Gastrocnemius medialis (tissue), 4 donors: ENCODE measurements at regions not wholly inside any gene's neighbourhood (a gene's known extent, or its start where the extent isn't known, plus 50 kb on each side); places are given as distances from the start of the nearest gene placed in this dataset.

Source experiments
- POLR2A ChIP-seq, 2 donors: fragments of 450-650 bp; IDR thresholded peaks; one replicate each; pipeline ENCODE4 v1.6.1; 2017; ENCODE audit warnings: antibody characterized with exemption in 2 of 2, mild to moderate bottlenecking in 2 of 2, moderate library complexity in 2 of 2
- TF ChIP-seq, protein P1 (sequence below), 5 experiments: fragments of 450-650 bp in 3 of 5; fragments of 200-600 bp in 2 of 5; sonication (generic) in 2 of 5; IDR thresholded peaks in 4 of 5; conservative IDR thresholded peaks in 1 of 5; 1 replicate in 4 of 5; 2 replicates in 1 of 5; pipeline ENCODE4 v1.5.1; 2016 to 2019; ENCODE audit warnings: antibody characterized with exemption in 5 of 5, mild to moderate bottlenecking in 3 of 5, moderate library complexity in 3 of 5

DNA sequence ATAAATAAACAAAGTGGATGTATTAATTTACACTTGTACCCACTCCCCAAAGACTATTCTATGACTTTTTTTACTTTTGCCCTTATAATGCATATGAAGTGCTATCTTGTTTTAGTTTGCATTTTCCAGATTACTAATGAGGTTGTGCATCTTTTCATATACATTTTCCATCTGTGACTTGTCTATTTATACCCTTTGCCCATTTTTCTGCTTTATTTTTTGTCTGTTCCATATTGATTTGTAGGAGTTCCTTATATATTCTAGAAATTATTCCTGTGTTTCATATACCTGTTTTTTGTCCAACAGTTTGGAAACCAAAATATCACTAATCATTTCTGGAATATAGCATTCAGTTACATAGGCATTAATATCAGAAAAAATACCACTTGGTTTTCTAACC is 54.0 kb upstream of the SLC30A5 start:
- TF ChIP-seq, protein P1, sequence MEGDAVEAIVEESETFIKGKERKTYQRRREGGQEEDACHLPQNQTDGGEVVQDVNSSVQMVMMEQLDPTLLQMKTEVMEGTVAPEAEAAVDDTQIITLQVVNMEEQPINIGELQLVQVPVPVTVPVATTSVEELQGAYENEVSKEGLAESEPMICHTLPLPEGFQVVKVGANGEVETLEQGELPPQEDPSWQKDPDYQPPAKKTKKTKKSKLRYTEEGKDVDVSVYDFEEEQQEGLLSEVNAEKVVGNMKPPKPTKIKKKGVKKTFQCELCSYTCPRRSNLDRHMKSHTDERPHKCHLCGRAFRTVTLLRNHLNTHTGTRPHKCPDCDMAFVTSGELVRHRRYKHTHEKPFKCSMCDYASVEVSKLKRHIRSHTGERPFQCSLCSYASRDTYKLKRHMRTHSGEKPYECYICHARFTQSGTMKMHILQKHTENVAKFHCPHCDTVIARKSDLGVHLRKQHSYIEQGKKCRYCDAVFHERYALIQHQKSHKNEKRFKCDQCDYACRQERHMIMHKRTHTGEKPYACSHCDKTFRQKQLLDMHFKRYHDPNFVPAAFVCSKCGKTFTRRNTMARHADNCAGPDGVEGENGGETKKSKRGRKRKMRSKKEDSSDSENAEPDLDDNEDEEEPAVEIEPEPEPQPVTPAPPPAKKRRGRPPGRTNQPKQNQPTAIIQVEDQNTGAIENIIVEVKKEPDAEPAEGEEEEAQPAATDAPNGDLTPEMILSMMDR (IDR thresholded peaks at IDR 0.05 in 4 of 5, conservative IDR thresholded peaks at IDR 0.05 in 1 of 5) = no peak
- TF ChIP-seq POLR2A (IDR thresholded peaks at IDR 0.05) = no peak
